H1 (cell line): ENCODE measurements at regions not wholly inside any gene's neighbourhood (a gene's known extent, or its start where the extent isn't known, plus 50 kb on each side); places are given as distances from the start of the nearest gene placed in this dataset.

Source experiments
- CTCF ChIP-seq, 3 experiments: IDR thresholded peaks; 1 replicate in 2 of 3; 2 replicates in 1 of 3; pipeline versions ENCODE4 v1.5.1 to v1.6.1; 2011; ENCODE audit warnings: low read length in 3 of 3, mild to moderate bottlenecking in 3 of 3, inconsistent platforms in 2 of 3, low read depth in 1 of 3, moderate library complexity in 1 of 3; ENCODE audit not compliant: insufficient read depth in 1 of 3; ENCODE audit errors: control extremely low read depth in 1 of 3
- POLR2A ChIP-seq, 2 experiments: IDR thresholded peaks; 1 replicate in 1 of 2; 2 replicates in 1 of 2; pipeline ENCODE4 v1.6.1; 2011; ENCODE audit warnings: low read depth in 2 of 2, low read length in 2 of 2, mild to moderate bottlenecking in 2 of 2; ENCODE audit errors: control extremely low read depth in 1 of 2
- RAD21 ChIP-seq, 2 experiments: IDR thresholded peaks in 1 of 2; conservative IDR thresholded peaks in 1 of 2; 2 replicates each; pipeline ENCODE4 v1.6.1; 2011; ENCODE audit warnings: low read depth in 2 of 2, low read length in 2 of 2, improper control_type of control experiment in 1 of 2, inconsistent platforms in 1 of 2, mild to moderate bottlenecking in 1 of 2, moderate library complexity in 1 of 2

- no peak for TF ChIP-seq CTCF (IDR thresholded peaks at IDR 0.05; ENCODE audit: control extremely low read depth in 1 of 3, insufficient read depth in 1 of 3, low read depth in 1 of 3, low read length in 3 of 3)
- no peak for TF ChIP-seq POLR2A (IDR thresholded peaks at IDR 0.05; ENCODE audit: control extremely low read depth in 1 of 2, low read depth in 2 of 2, low read length in 2 of 2)
- no peak for TF ChIP-seq RAD21 (IDR thresholded peaks at IDR 0.05 in 1 of 2, conservative IDR thresholded peaks at IDR 0.05 in 1 of 2; ENCODE audit: low read depth in 2 of 2, low read length in 2 of 2)
These were observed 635.3 kb downstream of the EDEM1 start for GRCh38 chr3:5822843-5823242.
